Spleen (tissue), 7 donors: ENCODE measurements at regions not wholly inside any gene's neighbourhood (a gene's known extent, or its start where the extent isn't known, plus 50 kb on each side); places are given as distances from the start of the nearest gene placed in this dataset.

Experiments used
- CTCF ChIP-seq, 11 experiments: fragments of 200-600 bp in 7 of 11; fragments of 450-650 bp in 4 of 11; sonication (generic) in 4 of 11; IDR thresholded peaks in 8 of 11; conservative IDR thresholded peaks in 3 of 11; 1 replicate in 7 of 11; 2 replicates in 4 of 11; pipeline versions ENCODE4 v1.4.0 to v1.8.0; 2016 to 2021; ENCODE audit warnings: antibody characterized with exemption in 11 of 11, inconsistent platforms in 4 of 11, mild to moderate bottlenecking in 1 of 11
- POLR2A ChIP-seq, 3 donors: fragments of 450-650 bp; IDR thresholded peaks; one replicate each; pipeline ENCODE4 v1.5.1; 2017; ENCODE audit warnings: antibody characterized with exemption in 3 of 3, mild to moderate bottlenecking in 1 of 3
- donor health status: DM: no; HTN: no; CAD: no; lungs with moderate emphysema.
- donor health status: DM: no; HTN: no; CAD: no.
- donor health status: DM: no; HTN: no; CAD: no.

GRCh38 chr4:27152703-27153102 lies 292.1 kb downstream of the STIM2 start:
- TF ChIP-seq CTCF (IDR thresholded peaks at IDR 0.05 in 8 of 11, conservative IDR thresholded peaks at IDR 0.05 in 3 of 11) = no peak
- TF ChIP-seq POLR2A (IDR thresholded peaks at IDR 0.05) = no peak
